SK-N-MC (cell line): ENCODE measurements at regions not wholly inside any gene's neighbourhood (a gene's known extent, or its start where the extent isn't known, plus 50 kb on each side); places are given as distances from the start of the nearest gene placed in this dataset.

Source experiments
- EZH2 ChIP-seq: fragments of 200-600 bp; sonication (generic); IDR thresholded peaks from one replicate; pipeline ENCODE4 v1.6.1; 2017; ENCODE audit warnings: antibody characterized with exemption
- FOXP2 ChIP-seq: optimal IDR thresholded peaks from 2 replicates; pipeline ENCODE3; 2011; ENCODE audit warnings: mild to moderate bottlenecking, moderate library complexity; ENCODE audit not compliant: insufficient read depth; ENCODE audit errors: extremely low read length, control extremely low read depth
- POLR2AphosphoS5 ChIP-seq: IDR thresholded peaks from 2 replicates; pipeline ENCODE4 v1.6.1; 2012; ENCODE audit warnings: mild to moderate bottlenecking, low read depth, low read length, borderline replicate concordance

- TF ChIP-seq EZH2 = no peak
- no peak for TF ChIP-seq POLR2AphosphoS5
- TF ChIP-seq FOXP2 = no peak
These were observed 91.6 kb downstream of the UNCX start for GRCh38 chr7:1324028-1324900.
